GM21423 (cell line): ENCODE measurements at regions not wholly inside any gene's neighbourhood (a gene's known extent, or its start where the extent isn't known, plus 50 kb on each side); places are given as distances from the start of the nearest gene placed in this dataset.

Experiments
- ATAC-seq: cut with Tn5 transposase; IDR thresholded peaks from one replicate; pipeline ENCODE4 v1.9.1; 2021; ENCODE audit warnings: mild to moderate bottlenecking, moderate library complexity; ENCODE audit not compliant: unreplicated experiment

GRCh38 chr20:7589164-7589563, 351.1 kb downstream of the HAO1 start:
- ATAC-seq: no peak

GRCh38 chr20:7596541-7596940, 343.7 kb downstream of the HAO1 start:
- no peak for ATAC-seq

- no peak for ATAC-seq
These were observed 338.8 kb downstream of the HAO1 start for GRCh38 chr20:7601431-7601830.

DNA sequence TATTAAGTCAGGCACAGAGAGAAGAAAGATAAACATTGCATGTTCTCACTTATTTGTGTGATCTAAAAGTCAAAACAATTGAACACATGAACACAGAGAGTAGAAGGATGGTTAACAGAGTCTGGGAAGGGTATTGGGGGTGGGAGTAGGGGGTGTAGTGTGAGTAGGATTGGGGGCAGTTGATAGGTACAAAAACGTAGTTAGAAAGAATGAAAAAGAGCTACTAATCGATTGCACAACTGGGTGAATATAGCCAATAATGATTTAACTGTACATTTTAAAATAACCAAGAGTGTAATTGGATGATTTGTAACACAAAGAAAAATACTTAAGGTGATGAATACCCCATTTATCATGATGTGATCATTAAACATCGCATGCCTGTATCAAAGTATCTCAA, 333.3 kb downstream of the HAO1 start:
- ATAC-seq: no peak

DNA sequence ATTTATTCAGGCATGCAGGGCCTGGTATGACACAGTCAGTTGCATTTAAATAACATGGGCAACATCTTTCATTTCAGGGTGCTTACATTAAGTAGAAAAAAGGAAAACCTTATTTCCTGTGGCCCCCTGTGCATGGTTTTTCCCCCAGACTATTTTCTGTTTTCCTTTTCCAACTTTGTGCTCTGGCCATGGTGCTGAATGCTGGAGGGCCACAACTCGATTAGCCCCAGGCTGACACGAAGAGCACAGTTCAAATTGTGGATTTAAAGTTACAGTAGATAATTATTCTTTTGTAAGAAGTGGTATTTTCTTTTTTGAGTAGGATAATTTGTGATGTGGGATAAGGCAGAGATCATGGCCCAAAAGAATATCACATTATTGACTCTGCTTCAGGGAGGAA, 332.0 kb downstream of the HAO1 start:
- no peak for ATAC-seq

- ATAC-seq: no peak
These were observed 331.0 kb downstream of the HAO1 start for GRCh38 chr20:7609251-7609650.

DNA sequence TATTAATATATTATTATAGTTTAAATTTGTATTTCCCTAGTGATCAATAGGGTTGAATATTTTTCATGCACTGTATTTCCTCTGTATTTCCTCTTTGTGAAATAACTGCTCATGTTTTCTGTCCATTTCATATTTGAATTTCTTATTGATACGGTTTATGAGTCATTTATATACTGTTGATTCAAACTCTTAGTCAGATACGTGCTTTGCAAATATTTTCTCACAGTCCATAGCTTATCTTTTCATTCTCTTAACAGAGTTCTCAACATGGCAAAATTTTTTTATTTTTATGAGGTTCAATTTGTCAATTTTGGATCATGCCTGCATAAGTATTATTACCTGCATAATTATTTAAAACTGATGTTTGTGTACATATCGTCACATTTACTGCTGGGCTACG, 329.6 kb downstream of the HAO1 start:
- no peak for ATAC-seq

GRCh38 chr20:7617797-7618196, 322.5 kb downstream of the HAO1 start:
- no peak for ATAC-seq

- no peak for ATAC-seq
These were observed 317.8 kb downstream of the HAO1 start for GRCh38 chr20:7622399-7622961.

GRCh38 chr20:7624886-7625285, 315.4 kb downstream of the HAO1 start:
- no peak for ATAC-seq

- no peak for ATAC-seq
These were observed 312.3 kb downstream of the HAO1 start for GRCh38 chr20:7627734-7628663.

- no peak for ATAC-seq
These were observed 310.4 kb downstream of the HAO1 start for GRCh38 chr20:7629880-7630279.

GRCh38 chr20:7637184-7637583, 303.1 kb downstream of the HAO1 start:
- no peak for ATAC-seq

DNA sequence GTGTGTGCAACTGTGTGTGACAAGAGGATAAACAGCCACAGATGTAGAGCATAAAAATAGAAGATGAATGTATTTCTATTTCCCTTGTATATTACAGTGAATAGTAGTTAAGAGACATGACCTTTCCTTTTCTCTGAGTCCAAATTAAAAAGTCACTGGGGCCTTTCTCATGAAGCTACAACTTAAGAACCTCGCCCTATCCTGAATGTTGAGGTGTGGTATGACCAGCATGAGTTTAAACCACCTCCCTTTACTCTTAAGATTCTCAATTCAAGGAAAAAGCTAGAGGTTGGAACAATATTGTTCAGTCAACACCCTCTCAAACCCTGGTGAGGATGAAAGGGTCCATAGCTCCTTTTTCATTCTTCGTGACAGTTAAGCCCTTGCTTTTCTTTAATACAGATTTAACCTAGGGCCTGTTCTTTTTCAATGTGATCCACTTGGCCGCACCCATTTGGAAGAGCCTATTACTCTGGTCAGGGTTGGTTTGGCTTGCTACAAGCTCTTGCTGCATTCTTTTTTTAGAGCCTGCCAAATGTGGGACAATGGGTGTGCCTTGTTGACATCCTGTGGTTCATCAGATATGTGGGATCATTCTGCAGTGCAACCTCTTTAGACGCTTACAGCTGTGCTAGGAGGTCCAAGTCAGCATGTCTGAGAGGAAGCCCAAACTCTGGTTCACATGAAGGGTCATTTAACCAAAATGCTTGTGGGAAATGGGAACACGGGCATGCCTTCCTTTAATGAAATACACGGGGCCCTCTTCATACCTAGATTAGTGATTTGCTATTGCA, 290.0 kb downstream of the HAO1 start:
- ATAC-seq: no peak

DNA sequence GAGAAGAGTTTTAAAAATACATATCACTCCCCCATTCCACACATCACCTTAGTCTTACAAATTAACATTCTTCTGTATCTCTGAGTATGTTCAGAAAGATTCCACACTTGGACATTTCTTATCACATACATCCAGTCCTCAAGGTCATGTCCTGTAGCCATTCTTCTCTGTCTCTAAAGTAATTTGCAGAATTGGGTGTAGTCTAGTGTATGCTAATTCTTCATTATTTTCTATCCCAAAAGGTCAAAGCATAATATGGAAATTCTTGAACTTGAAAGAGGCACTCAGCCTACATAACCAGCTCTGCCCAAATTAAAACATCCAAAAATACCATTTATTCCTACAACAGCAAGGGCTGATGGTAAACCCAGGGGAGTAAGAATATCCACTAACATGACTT, 286.0 kb downstream of the HAO1 start:
- no peak for ATAC-seq

- no peak for ATAC-seq
These were observed 283.4 kb downstream of the HAO1 start for GRCh38 chr20:7656687-7657467.

- ATAC-seq: no peak
These were observed 282.7 kb downstream of the HAO1 start for GRCh38 chr20:7657569-7657968.

GRCh38 chr20:7660165-7660564, 280.1 kb downstream of the HAO1 start:
- no peak for ATAC-seq

- no peak for ATAC-seq
These were observed 274.9 kb downstream of the HAO1 start for GRCh38 chr20:7665376-7665775.

DNA sequence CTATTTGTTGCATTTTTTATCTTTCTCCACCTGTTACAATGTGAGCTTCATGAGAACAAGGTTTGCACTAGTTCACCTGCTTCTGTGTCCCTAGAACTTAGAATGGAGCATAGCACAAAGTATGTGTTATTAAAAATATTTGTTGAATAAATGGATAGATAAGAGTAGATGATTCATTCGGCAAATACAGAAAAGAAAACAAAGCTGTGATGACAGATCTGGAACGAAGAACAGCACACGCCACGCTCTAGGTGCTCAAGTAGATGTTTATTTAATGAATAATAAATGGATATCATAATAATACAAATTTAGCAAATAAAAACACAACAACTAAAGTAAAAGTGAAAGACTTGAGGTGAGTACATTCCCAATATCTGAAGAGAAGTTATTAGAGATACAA, 273.1 kb downstream of the HAO1 start:
- ATAC-seq: no peak

DNA sequence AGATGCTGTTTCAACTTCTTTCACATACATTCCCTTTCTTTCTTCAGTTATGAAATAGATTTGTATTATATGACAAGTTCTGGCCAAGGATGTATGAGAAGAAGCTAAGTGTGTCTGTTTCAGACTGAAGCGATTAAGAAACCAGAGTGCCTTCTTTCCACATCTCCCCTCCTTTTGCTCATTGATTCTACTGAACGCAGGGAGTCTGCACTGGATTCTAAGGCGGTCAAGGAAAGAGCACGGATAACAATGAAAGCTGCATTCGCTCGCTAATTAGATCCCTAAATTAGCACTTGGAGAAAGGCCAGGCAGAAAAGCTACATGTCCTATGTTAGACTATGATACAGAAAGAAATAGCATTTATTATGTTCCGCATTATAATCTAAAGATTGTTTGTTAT, 267.7 kb downstream of the HAO1 start:
- ATAC-seq: no peak
